ENCODE measurements at regions not wholly inside any gene's neighbourhood (a gene's known extent, or its start where the extent isn't known, plus 50 kb on each side); places are given as distances from the start of the nearest gene placed in this dataset.
"Not testable (repeated sequence)": the region's sequence is repeated elsewhere in the genome, so short reads cannot be mapped to it uniquely, and the experiment has no call there.

DNA sequence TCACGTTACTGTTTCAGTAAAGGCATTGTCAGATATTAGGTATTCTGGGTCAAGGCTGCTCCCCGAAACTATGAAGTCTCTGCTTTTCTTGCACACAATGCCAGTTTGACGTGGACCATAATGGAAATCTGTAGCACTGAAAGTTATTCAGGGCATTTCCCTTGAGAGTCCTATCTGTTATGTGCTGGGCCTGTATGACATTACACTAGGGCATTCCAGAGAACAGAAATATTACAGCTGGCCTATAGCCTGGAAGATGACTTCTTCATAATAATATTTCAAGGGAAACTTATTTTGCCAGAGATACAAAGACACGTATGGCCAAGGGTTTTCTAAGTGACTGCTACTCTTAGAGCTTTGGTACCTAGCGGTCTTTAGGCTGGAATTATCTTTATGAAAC is 613.6 kb upstream of the CBLB start:
- no peak for DNase-seq

GRCh38 chr3:106485217-106485616 is 616.4 kb upstream of the CBLB start:
- DNase-seq, result no peak

GRCh38 chr3:106485802-106486201 is 617.0 kb upstream of the CBLB start:
- no peak for DNase-seq

DNA sequence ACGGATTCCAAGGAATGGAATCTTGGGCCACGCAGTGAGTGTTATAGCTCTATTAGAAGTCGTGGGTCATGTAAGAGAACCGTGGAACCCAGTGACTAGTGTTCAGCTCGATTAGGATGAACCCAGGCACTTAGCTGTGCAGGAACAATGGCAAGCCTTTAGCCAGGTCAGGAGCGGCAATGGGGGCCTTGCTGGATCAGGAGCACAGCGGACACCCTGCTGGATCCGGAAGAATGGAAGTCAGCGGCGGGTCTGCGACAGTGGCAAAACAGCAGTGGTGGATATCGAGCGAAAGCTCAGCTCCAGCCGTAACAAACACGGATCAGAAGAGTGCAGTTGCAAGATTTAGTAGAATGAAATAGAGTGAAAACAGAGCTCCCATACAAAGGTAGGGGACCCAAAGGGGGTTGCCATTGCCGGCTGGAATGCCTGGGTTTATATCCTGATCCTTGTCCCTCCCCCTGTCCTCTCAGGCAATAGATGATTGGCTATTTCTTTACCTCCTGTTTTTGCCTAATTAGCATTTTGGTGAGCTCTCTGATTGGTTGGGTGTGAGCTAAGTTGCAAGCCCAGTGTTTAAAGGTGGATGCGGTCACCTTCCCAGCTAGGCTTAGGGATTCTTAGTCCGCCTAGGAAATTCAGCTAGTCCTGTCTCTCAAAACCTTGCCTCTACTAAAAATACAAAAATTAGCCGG is 618.3 kb upstream of the CBLB start:
- DNase-seq, result not testable (repeated sequence)

GRCh38 chr3:106488331-106488730 is 619.5 kb upstream of the CBLB start:
- DNase-seq, result no peak

DNA sequence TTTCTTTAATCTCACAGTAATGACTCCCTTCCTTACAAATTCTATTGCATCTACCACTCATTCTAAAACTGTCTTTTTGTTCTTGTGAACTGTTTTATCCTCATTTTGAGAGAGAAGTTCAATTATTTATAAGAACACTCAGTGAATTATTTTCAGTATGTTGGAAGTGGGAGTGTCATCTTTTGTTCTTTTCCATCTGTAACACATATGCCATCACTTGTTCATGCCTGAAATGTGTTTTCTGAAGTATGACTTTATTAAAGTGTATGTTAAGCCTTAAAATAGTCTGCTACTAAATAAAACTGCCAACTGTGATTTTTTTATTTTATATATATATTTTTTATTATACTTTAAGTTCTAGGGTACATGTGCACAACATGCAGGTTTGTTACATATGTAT is 623.0 kb upstream of the CBLB start:
- DNase-seq, result no peak

- no peak for DNase-seq
Measured at GRCh38 chr3:106508331-106508893, 639.6 kb upstream of the CBLB start.

GRCh38 chr3:106510206-106510605 is 641.4 kb upstream of the CBLB start:
- DNase-seq, result no peak

DNA sequence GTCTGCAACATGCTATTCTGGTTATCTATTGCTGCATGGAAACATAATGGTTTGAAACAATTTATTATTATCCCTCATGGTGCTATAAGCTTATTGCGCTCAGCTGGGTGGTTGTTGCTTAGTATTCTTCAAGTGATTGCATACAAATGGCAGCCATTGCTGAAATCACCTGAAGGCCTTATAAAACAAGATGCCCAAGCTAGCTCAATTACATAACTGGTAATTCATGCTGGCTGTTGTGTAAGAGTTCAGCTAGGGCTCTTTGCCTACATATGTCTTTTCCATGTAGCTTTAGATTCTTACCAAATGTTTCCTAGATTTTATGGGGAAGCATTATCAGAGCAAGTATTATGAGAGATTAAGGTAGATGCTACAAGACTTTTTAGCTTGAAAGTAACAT is 644.0 kb upstream of the CBLB start:
- DNase-seq, result no peak

DNA sequence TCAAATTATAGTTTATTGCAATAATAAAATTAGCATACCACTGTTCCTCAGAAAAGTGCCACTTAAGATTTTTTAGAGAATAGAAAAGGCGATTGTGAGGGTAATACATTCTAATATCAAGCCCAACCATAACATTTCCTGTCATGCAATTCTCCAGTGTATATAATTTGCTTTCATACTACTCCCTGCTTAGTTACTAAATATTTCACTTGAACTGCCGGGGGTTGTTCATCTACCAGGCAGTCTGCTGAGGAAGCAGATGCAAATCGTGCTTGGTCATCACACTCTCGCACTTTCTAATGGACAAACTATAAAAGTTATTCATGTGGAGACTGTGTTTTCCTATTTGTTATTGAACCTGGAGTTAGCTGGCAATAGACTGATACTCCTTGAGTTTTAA is 645.6 kb upstream of the CBLB start:
- DNase-seq, result no peak

GRCh38 chr3:106518516-106518915 is 649.7 kb upstream of the CBLB start:
- DNase-seq, result no peak

- DNase-seq, result no peak
Measured at GRCh38 chr3:106522397-106522796, 653.6 kb upstream of the CBLB start.

- DNase-seq, result no peak
Measured at GRCh38 chr3:106528932-106529331, 660.1 kb upstream of the CBLB start.

DNA sequence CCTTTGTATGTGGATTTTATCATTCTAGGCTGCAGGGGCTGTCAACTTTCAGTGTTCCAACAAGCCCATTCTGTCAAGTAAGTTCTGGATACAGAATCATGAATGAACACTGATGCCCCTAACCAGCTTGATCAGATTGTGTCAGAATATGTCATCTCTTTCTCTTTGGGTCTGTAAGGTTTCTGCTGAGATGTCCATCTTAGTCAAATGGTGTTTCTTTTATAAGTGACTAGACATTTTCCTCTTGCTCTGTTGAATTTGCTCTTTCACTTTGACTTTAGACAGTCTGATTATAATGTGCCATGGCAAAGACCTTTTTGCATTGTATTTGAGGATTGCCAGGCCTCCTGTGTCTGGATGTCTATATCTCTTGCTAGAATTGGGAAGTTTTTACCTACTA is 660.9 kb upstream of the CBLB start:
- no peak for DNase-seq

- no peak for DNase-seq
Measured at GRCh38 chr3:106530367-106530766, 661.6 kb upstream of the CBLB start.

DNA sequence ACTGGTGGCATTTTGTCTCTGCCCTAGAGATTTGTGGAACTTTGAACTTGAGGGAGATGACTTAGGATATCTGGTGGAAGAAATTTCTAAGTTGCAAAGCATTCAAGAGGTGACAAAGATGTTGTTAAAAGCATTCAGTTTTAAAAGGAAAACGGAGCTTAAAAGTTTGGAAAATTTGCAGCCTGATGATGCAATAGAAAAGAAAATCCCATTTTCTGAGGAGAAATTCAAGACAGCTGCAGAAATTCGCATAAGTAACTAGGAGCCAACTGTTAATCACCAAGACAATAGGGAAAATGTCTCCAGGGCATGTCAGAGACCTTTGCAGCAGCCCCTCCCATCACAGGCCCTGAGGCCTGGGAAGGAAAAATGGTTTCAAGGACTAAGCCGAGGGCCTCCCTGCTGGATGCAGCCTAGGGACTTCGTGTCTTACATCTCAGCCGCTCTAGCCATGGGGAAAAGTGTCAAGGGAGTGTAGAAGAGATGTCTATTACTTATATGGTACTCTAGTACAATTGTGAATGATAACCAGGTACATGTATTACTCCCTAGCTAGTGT is 663.0 kb upstream of the CBLB start:
- DNase-seq, result not testable (repeated sequence)

- DNase-seq, result no peak
Measured at GRCh38 chr3:106533093-106533787, 664.4 kb upstream of the CBLB start.

DNA sequence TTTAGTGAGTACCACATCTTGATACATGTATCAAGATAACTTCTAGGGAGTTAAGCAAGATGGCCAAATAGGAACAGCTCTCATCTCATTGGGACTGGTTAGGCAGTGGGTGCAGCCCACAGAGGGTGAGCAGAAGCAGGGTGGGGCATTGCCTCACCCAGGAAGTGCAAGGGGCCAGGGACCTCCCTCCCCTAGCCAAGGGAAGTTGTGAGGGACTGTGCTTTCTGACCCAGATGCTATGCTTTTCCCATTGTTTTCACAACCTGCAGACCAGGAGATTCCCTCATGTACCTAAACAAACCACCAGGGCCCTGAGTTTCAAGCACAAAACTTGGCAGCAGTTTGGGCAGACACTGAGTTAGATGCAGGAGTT is 665.0 kb upstream of the CBLB start:
- no peak for DNase-seq

DNA sequence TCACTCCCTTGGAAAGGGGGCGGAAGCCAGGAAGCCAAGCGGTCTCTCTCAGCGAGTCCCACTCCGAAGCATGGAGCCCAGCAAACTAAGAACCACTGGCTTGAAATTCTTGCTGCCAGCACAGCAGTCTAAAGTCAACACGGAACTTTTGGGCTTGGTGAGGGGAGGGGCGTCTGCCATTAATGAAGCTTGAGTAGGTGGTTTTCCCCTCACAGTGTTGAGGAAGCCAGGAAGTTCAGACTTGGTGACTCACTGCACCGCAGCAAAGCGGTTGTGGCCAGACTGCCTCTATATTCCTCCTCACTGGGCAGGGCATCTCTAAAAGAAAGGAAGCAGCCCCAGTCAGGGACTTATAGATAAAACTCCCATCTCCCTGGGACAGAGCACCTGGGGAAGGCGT is 665.4 kb upstream of the CBLB start:
- DNase-seq, result peak; percentile 26 to 43

- DNase-seq, result no peak
Measured at GRCh38 chr3:106540743-106541142, 671.9 kb upstream of the CBLB start.

- no peak for DNase-seq
Measured at GRCh38 chr3:106542101-106542769, 673.4 kb upstream of the CBLB start.

DNA sequence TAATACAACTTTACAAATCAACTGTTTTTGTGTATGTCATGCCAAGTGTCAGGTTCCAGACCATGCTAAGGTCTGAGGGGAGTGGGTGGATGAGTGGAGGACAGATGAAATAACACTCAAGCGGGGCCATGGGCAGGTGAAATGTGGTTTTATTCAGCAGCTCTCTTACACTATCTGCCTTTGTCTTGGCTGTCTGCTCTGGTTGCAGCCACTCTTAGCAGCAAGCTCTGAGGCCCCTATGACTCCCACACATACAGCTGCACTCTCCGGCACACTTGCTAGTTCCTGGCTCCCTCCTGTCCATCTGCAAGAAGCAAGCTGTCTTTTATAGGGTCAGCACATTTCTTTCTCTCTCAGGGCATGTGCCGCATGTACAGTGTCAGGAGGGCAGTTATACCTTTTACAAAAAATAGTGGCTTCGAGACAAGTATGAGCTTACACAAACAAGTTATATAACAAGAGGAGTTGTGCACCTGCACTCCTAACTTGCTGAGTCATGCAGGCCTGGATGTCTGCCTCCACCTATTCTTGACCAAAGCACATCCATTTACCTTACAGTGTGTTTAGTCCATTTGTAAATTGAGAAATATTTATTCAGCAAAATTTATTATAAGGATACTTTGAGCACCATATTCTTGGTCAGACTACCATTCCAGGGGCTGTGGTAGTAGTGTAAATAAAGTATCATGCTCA is 683.7 kb upstream of the CBLB start:
- no peak for DNase-seq

- peak; percentile 56 to 69 for DNase-seq
Measured at GRCh38 chr3:106560451-106560966, 691.7 kb upstream of the CBLB start.
